Peyer's patch (tissue), 4 donors: ENCODE measurements at regions not wholly inside any gene's neighbourhood (a gene's known extent, or its start where the extent isn't known, plus 50 kb on each side); places are given as distances from the start of the nearest gene placed in this dataset.

Experiments used
- CTCF ChIP-seq, 6 experiments: fragments of 450-650 bp in 4 of 6; fragments of 200-600 bp in 2 of 6; sonication (generic) in 1 of 6; IDR thresholded peaks; one replicate each; pipeline ENCODE4 v1.5.1; 2017 to 2019; ENCODE audit warnings: antibody characterized with exemption in 6 of 6, mild to moderate bottlenecking in 3 of 6, moderate library complexity in 1 of 6
- POLR2A ChIP-seq, 2 donors: fragments of 450-650 bp; IDR thresholded peaks; one replicate each; pipeline ENCODE4 v1.5.1; 2017; ENCODE audit warnings: antibody characterized with exemption in 2 of 2, mild to moderate bottlenecking in 2 of 2, moderate library complexity in 2 of 2

DNA sequence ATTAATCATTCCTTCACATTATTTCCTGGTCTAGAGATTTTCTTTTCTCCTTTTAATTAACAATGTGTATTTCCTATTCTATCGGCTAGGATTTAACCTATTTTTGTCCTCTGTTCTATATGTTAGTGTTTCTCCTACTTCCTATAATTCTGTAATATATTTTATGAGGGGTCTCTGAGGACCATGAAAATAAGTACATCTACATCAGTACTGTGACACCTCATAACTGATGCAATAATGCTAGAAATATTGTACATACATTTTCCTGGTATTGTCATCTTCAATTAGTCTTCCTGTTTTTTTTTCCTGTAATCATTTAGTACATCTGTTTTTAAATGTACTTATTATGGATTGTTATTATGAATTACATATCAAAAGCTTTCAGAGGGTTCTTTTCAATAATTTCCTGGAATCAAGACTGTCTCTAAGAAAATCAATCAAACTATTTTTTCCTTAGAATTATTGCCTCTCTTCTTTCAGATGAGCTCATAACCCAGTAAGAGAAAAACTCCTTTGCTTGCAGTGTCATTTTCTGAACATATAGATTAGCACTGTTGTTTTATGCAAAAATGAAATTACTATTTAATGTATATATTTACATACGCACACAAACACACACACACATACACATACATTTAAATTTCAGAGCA is 1004.3 kb downstream of the SLITRK5 start:
- no peak for TF ChIP-seq CTCF (IDR thresholded peaks at IDR 0.05)
- TF ChIP-seq POLR2A (IDR thresholded peaks at IDR 0.05), result no peak
